ENCODE measurements at regions not wholly inside any gene's neighbourhood (a gene's known extent, or its start where the extent isn't known, plus 50 kb on each side); places are given as distances from the start of the nearest gene placed in this dataset.

GRCh38 chr22:49018601-49019000 lies 809.1 kb downstream of the BRD1 start:
- H2BK15ac ChIP-seq (ENCODE audit: low read depth, low read length) = no peak overlapping the region
- no peaks in the 10 kb centered on the region for H3K9me1 ChIP-seq (ENCODE audit: insufficient read depth, low read length)
- H3K79me1 ChIP-seq (ENCODE audit: low read depth in 1 of 2, low read length in 2 of 2) = no peaks in the 10 kb centered on the region
- no peak overlapping the region for H4K91ac ChIP-seq (ENCODE audit: insufficient read depth, low read depth, low read length)
- BruUV-seq (replicated peaks) = no TSS peak
- no peak overlapping the region for H4K8ac ChIP-seq (ENCODE audit: low read depth in 2 of 2, low read length in 2 of 2)
- H2BK5ac ChIP-seq (ENCODE audit: low read depth, low read length, poor library complexity, severe bottlenecking) = no peak overlapping the region
- in situ Hi-C loops (cut with MboI; ENCODE audit: low sequenced_read_pairs) = no loop called here
- H2AFZ ChIP-seq (replicated peaks; ENCODE audit: low read length, poor library complexity) = no peak overlapping the region
- no peak overlapping the region for H2BK20ac ChIP-seq (ENCODE audit: low read depth, low read length)
- H3K27me3 ChIP-seq (ENCODE audit: control insufficient read depth, insufficient read depth, low read length) = no peaks in the 10 kb centered on the region
- dilution Hi-C loops (cut with HindIII; ENCODE audit: low sequenced_read_pairs, unreplicated experiment) = no loop called here
- H3K27ac ChIP-seq (ENCODE audit: insufficient read depth, low read length) = no peak overlapping the region
- no peaks in the 10 kb centered on the region for H4K20me1 ChIP-seq (ENCODE audit: insufficient read depth, low read length)
- H3K36me3 ChIP-seq (ENCODE audit: control insufficient read depth, insufficient read depth, low read length) = no peaks in the 10 kb centered on the region
- no peak for DNase-seq
- H3K9me3 ChIP-seq (ENCODE audit: control insufficient read depth, insufficient read depth, low read length) = peaks cover 63% of the 10 kb centered on the region
- H3K4me2 ChIP-seq (ENCODE audit: low read depth, low read length) = no peak overlapping the region
- H3K9ac ChIP-seq (ENCODE audit: low read depth, low read length) = no peak overlapping the region
- WGBS, 2 experiments (ENCODE audit: extremely low coverage in 2 of 2, insufficient read length in 1 of 2) = 36% methylated on average over 6 of the region's 12 CpGs; no CpG with 5 or more reads in 1 of the 2 experiments
- H3K23ac ChIP-seq (ENCODE audit: low read depth, low read length) = no peak overlapping the region
- no peak overlapping the region for H3K4me3 ChIP-seq (ENCODE audit: insufficient read depth, low read depth, low read length)
- no peak overlapping the region for H3K4ac ChIP-seq (ENCODE audit: low read depth, low read length)
- H3K18ac ChIP-seq (ENCODE audit: low read depth, low read length) = no peak overlapping the region
- no peak for ATAC-seq (ENCODE audit: low read depth)
- TF ChIP-seq NFE2L2 (IDR thresholded peaks at IDR 0.05; ENCODE audit: low read depth, low read length) (no peak), CEBPB (IDR thresholded peaks at IDR 0.05; ENCODE audit: low read depth, low read length) (no peak), CHD1 (IDR thresholded peaks at IDR 0.05; ENCODE audit: low read depth, low read length) (no peak), MXI1 (IDR thresholded peaks at IDR 0.05; ENCODE audit: borderline replicate concordance, low read depth, low read length) (no peak), ELK1 (IDR thresholded peaks at IDR 0.05; ENCODE audit: borderline replicate concordance, low read depth, low read length) (no peak), POLR2A (IDR thresholded peaks at IDR 0.05; ENCODE audit: low read depth, low read length) (no peak), FOS (IDR thresholded peaks at IDR 0.05; ENCODE audit: low read depth, low read length) (no peak), RFX5 (IDR thresholded peaks at IDR 0.05; ENCODE audit: low read depth, low read length) (no peak), MAFK (IDR thresholded peaks at IDR 0.05; ENCODE audit: low read depth, low read length) (no peak), RCOR1 (IDR thresholded peaks at IDR 0.05; ENCODE audit: insufficient replicate concordance, low read length) (no peak), BHLHE40 (IDR thresholded peaks at IDR 0.05; ENCODE audit: low read depth, low read length) (no peak), SMC3 (IDR thresholded peaks at IDR 0.05; ENCODE audit: low read depth, low read length) (no peak), MAZ (IDR thresholded peaks at IDR 0.05; ENCODE audit: borderline replicate concordance, low read depth, low read length) (no peak), RAD21 (IDR thresholded peaks at IDR 0.05; ENCODE audit: low read length) (no peak)
- TF ChIP-seq, protein P1, sequence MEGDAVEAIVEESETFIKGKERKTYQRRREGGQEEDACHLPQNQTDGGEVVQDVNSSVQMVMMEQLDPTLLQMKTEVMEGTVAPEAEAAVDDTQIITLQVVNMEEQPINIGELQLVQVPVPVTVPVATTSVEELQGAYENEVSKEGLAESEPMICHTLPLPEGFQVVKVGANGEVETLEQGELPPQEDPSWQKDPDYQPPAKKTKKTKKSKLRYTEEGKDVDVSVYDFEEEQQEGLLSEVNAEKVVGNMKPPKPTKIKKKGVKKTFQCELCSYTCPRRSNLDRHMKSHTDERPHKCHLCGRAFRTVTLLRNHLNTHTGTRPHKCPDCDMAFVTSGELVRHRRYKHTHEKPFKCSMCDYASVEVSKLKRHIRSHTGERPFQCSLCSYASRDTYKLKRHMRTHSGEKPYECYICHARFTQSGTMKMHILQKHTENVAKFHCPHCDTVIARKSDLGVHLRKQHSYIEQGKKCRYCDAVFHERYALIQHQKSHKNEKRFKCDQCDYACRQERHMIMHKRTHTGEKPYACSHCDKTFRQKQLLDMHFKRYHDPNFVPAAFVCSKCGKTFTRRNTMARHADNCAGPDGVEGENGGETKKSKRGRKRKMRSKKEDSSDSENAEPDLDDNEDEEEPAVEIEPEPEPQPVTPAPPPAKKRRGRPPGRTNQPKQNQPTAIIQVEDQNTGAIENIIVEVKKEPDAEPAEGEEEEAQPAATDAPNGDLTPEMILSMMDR (conservative IDR thresholded peaks at IDR 0.05; ENCODE audit: low read depth, low read length) = no peak
- TF ChIP-seq, protein P2, sequence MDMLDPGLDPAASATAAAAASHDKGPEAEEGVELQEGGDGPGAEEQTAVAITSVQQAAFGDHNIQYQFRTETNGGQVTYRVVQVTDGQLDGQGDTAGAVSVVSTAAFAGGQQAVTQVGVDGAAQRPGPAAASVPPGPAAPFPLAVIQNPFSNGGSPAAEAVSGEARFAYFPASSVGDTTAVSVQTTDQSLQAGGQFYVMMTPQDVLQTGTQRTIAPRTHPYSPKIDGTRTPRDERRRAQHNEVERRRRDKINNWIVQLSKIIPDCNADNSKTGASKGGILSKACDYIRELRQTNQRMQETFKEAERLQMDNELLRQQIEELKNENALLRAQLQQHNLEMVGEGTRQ (IDR thresholded peaks at IDR 0.05; ENCODE audit: low read depth, low read length) = no peak
- H4K5ac ChIP-seq (ENCODE audit: low read depth, low read length) = no peak overlapping the region
- H3K4me1 ChIP-seq (ENCODE audit: control insufficient read depth, insufficient read depth, low read length) = no peaks in the 10 kb centered on the region
- no peak overlapping the region for H3K56ac ChIP-seq (ENCODE audit: extremely low read depth, insufficient read depth, low read length)
- no peak overlapping the region for H2BK120ac ChIP-seq (ENCODE audit: low read depth, low read length)
- H3K14ac ChIP-seq (replicated peaks; ENCODE audit: low read depth, low read length) = no peak overlapping the region
- CTCF ChIA-PET = no interaction called here
- H2AK9ac ChIP-seq (replicated peaks; ENCODE audit: low read depth, low read length, poor library complexity) = no peak overlapping the region
- intact Hi-C loops (cut with micrococcal nuclease) = no loop called here
- POLR2A ChIA-PET (ENCODE audit: unreplicated experiment) = no interaction called here
- H2AK5ac ChIP-seq (ENCODE audit: low read depth, low read length) = no peak overlapping the region

All from IMR-90 (cell line).